B cell (primary cell): ENCODE measurements at regions not wholly inside any gene's neighbourhood (a gene's known extent, or its start where the extent isn't known, plus 50 kb on each side); places are given as distances from the start of the nearest gene placed in this dataset.

Experiments used
- CTCF ChIP-seq: fragments of 200-600 bp; IDR thresholded peaks from one replicate; pipeline ENCODE4 v1.8.0; 2022; ENCODE audit warnings: antibody characterized with exemption, mild to moderate bottlenecking
- EZH2 ChIP-seq: IDR thresholded peaks from 2 replicates; pipeline ENCODE4 v1.6.1; 2012; ENCODE audit warnings: borderline replicate concordance, low read depth, mild to moderate bottlenecking, moderate library complexity, low read length; ENCODE audit not compliant: insufficient read depth, poor library complexity, severe bottlenecking

GRCh38 chr5:18048449-18048848 lies 414.2 kb downstream of the TAF11L14 start:
- TF ChIP-seq CTCF (no peak), EZH2 (no peak)
